ENCODE measurements at regions not wholly inside any gene's neighbourhood (a gene's known extent, or its start where the extent isn't known, plus 50 kb on each side); places are given as distances from the start of the nearest gene placed in this dataset.
"Not testable (repeated sequence)": the region's sequence is repeated elsewhere in the genome, so short reads cannot be mapped to it uniquely, and the experiment has no call there.

- DNase-seq = no peak
Measured at GRCh38 chr11:128151780-128152179, 435.6 kb downstream of the ETS1 start.

DNA sequence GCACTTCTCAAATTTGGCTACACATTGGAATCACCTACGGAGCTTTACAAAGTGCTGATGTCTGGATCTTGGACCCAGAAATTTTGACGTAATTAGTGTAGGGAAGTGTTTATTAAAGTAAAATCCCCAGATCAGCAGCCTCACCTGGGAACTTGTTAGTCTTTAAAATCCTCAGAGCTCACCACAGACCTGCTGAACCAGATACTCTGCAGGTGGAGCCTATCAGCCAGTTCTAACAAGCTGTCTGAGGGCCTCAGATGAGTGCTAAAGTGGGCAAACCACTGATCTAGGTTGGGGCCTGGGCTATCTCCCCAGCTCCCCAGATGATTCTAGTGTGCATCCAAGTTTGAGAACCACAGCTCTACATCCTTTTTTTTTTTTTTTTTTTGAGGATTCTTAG, 436.0 kb downstream of the ETS1 start:
- no peak for DNase-seq

GRCh38 chr11:128148208-128148607, 439.1 kb downstream of the ETS1 start:
- DNase-seq = no peak

DNA sequence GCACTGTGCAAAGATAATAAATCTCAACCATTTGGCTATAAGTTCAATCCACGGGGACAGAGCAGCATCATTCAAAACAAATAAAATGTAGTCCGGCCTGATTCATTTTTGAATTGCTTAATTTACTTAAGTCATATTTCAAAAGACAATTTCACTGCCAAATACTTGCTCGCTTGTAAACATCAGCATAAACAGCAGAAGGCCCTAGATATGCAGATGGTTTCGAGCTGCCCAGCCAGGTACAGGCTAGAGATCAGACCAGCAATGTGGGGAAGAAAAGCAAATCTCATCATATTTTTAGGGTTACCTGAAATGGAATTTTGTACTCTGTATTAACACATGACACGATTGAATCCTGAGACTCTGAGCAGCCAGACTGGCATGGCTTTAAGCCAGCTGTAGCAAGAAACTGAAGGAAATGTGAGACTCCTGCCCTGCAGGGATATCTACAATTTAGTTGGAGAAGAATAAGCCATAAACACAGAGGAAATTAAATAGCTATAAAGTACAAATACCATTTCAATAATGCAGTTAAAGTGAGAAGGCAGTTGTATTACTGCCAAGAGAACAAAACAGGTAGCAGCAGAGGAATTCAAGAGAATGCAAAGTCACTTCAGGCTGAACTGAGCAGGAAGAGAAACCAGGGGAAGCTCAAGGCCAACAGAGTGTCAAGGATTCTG, 440.3 kb downstream of the ETS1 start:
- DNase-seq = no peak

DNA sequence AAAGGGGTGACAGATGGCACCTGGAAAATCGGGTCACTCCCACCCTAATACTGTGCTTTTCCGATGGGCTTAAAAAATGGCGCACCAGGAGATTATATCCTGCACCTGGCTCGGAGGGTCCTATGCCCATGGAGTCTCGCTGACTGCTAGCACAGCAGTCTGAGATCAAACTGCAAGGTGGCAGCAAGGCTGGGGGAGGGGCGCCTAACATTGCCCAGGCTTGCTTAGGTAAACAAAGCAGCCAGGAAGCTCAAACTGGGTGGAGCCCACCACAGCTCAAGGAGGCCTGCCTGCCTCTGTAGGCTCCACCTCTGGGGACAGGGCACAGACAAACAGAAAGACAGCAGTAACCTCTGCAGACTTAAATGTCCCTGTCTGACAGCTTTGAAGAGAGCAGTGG, 447.1 kb downstream of the ETS1 start:
- DNase-seq = not testable (repeated sequence)

GRCh38 chr11:128135451-128135850, 451.9 kb downstream of the ETS1 start:
- DNase-seq = no peak

DNA sequence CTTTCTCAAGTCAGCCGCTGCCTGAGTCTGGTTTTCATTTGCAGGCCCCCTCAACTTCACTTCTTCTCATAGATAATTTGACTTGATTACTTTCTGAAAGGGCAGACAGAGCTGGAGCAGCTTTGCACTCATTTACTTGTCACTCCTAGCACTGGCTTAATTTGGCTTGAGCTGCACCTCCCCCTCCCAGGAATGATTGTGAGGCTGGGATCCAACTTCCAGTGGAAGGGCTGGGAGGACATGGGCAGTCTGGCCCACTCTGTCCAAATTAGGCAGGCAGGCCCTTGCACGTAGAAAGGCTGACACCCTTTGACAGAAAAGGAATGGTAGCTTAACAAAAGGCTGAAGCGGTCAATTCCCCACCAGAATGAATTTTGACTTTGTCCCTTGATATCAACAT, 453.9 kb downstream of the ETS1 start:
- no peak for DNase-seq

DNA sequence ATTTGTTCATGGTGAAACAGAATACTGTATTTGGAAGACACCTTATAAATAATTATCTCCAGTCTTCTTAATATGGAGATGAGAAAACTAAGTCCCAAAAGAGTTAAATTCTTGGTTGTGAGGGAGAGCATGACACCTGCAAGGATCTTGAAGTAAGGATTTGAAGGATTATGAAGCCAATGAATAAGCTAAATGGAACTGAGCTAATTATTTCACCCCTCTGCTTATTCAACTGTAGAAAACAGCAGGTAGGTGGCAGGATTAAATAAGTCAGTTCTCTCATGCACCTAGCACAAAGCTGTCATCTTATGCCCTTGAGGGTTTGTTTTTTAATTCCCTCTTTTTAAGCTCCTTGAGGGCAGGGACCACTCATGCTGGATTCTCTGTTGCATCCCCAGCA, 457.3 kb downstream of the ETS1 start:
- DNase-seq = no peak

DNA sequence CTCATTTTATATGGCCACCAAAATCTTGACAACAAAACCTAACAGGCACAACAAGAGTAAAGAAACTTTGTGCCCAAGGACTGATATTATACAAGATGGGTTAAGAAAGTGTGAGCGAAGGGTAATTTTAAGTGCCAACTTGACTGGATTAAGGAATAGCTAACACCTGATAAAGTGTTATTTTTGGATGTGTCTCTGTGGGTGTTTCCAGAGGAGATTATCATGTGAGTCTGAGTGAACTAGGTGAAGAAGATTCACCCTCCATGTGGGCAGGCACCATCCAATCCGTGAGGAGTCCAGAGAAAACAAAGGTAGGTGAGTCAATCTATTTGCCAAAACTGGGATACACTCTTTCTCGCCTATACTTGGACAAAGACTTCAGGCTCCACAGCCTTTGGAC, 461.6 kb downstream of the ETS1 start:
- no peak for DNase-seq

GRCh38 chr11:128116885-128117284, 470.5 kb downstream of the ETS1 start:
- DNase-seq = no peak

GRCh38 chr11:128116447-128116846, 470.9 kb downstream of the ETS1 start:
- no peak for DNase-seq

DNA sequence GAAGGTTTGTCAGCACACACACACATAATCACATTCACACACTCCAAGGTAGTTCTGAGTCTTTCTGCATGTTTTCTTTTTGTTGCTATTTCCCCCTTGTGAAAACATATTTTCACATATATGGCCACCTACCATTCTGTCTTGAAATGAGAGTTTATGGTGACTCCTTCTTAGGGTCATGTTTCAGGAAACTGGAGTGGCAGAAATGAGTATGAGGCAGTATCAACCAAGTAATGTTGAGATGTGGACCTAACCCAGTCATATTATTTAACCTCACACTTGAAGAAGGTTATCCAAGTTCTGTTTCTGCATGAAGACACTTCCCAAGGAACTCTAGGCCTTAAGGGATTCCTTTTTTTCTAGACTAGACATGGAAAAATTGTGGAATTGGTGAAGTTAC, 481.4 kb downstream of the ETS1 start:
- no peak for DNase-seq

- DNase-seq = no peak
Measured at GRCh38 chr11:128105511-128105910, 481.8 kb downstream of the ETS1 start.

GRCh38 chr11:128103278-128103873, 484.0 kb downstream of the ETS1 start:
- no peak for DNase-seq

- no peak for DNase-seq
Measured at GRCh38 chr11:128098781-128099180, 488.6 kb downstream of the ETS1 start.

DNA sequence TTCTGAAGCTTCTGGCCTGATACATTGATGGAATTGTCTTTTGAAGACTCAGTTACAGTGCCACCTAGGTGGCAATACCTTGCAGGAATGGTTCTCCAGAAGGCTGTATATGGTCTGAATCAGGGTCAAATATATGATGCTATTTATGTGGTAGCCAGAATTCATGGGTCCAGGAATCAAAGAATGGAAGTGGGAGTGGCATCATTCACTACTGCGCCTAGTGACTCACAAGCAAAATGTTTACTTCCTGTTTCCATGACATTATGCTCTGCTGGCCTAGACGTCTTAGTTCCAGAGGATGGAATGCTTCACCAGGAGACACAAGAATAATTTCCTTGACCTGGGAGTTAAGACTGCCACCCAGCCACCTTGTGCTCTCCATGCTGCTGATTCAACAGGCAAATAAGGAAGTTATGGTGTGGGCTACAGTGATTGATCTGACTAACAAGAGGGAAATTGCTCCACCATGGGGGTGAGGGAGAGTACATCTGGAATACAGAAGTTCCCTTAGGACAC, 491.8 kb downstream of the ETS1 start:
- DNase-seq = no peak

DNA sequence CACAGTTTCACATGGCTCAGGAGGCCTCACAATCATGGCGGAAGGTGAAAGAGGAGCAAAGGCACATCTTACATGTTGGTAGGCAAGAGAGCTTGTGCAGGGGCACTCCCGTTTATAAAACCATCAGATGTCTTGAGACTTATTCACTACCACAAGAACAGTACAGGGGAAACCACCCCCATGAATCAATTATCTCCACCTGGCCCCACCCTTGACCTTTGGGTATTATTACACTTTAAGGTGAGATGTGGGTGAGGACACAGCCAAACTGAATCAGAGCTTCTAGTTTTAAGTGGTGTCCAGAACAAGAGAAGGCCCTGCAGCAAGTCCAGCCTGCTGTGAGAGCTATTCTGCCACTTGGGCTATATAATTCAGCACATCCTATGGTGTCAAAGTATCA, 493.7 kb downstream of the ETS1 start:
- no peak for DNase-seq

DNA sequence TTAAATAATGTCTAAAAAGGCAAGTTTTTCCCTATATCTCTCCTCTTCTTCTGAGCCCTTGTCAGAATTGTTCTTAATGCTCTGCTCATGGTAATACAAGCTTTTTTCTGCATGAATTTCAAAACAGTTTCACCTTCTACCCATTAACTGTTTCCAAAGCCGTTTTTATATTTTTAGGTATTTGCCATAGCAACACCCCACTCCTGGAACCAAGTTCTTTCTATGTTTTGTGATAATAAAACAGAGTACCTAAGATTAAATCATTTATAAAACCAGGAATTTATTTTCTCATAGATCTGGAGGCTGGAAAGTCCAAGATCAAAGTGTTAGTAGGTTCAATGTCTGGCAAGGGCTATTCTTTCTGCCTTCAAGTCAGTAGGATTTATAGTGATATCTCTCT, 497.4 kb downstream of the ETS1 start:
- no peak for DNase-seq

DNA sequence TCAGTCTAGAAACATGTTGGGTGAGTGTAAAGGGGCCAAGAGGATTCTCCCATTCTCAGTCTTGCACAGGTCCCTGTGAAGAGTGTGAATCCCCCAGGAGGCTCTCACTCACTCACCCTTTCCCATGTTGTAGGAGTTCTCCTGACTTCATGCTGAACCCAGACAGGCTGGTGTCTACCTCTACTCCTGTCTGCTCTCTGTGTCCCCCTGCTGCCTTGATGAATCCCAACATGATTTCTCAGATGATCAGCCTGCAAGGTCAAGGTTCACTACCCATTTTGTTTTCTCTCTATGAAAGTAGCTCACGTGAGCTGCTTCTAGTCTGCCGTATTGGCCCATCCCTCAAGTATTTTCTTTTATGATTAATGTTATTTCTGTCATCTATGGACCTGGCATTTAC, 500.6 kb downstream of the ETS1 start:
- DNase-seq = no peak

DNA sequence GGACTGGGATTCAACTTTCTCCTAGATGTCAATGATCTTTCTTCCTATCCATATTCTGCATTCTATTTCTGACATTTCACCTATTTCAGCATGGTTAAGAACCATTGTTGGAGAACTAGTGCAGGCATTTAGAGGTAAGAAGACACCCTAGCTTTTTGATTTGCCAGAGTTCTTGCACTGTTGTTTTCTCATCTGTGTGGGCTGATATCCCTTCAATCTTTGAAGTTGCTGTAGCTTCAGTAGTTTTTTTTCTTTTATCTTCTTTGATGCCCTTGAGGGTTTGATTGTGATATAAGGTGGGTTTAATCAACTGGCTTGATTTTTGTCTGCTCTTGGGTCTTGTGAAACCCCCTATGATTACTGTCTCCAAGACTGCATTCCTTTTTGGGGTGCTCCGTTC, 502.1 kb downstream of the ETS1 start:
- no peak for DNase-seq

DNA sequence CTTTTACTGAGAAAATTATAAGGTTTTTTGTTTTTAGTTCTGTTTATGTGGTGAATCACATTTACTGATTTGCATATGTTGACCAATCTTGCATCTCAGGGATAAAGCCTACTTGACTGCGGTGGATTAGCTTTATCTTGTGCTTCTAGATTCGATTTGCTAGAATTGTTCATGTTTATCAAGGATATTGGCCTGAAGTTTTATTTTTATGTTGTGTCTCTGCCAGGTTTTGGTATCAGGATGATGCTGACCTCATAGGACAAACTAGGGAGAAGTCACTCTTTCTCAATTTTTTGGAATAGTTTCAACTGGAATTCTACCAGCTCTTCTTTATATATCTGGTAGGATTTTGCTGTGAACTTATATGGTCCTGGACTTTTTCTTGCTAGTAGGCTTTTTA, 504.8 kb downstream of the ETS1 start:
- no peak for DNase-seq

GRCh38 chr11:128069665-128070064, 517.7 kb downstream of the ETS1 start:
- DNase-seq = no peak

GRCh38 chr11:128067780-128068179, 519.6 kb downstream of the ETS1 start:
- no peak for DNase-seq

- no peak for DNase-seq
Measured at GRCh38 chr11:128066399-128066798, 521.0 kb downstream of the ETS1 start.

GRCh38 chr11:128061281-128061871, 526.0 kb downstream of the ETS1 start:
- no peak for DNase-seq

All from activated CD4-positive, alpha-beta T cell treated with anti-CD3 and anti-CD28 coated beads for 48 hours (primary cell).